A549 (cell line): ENCODE measurements at regions not wholly inside any gene's neighbourhood (a gene's known extent, or its start where the extent isn't known, plus 50 kb on each side); places are given as distances from the start of the nearest gene placed in this dataset.

ENCODE experiments used
- BHLHE40 ChIP-seq: IDR thresholded peaks from 2 replicates; pipeline ENCODE4 v1.6.1; 2012; ENCODE audit warnings: low read depth, low read length, inconsistent platforms
- CHD4 ChIP-seq: fragments of 200-600 bp; sonication (generic); IDR thresholded peaks from 2 replicates; pipeline ENCODE4 v1.6.1; 2016; ENCODE audit warnings: antibody characterized with exemption, mild to moderate bottlenecking, borderline replicate concordance
- CTCF ChIP-seq: fragments of >200 bp; sonication (Bioruptor Twin); formaldehyde crosslinking; IDR thresholded peaks from 3 replicates; pipeline ENCODE4 v1.5.1; 2016
- EHMT2 ChIP-seq: fragments of 200-600 bp; sonication (generic); IDR thresholded peaks from 2 replicates; pipeline ENCODE4 v1.6.1; 2016; ENCODE audit warnings: antibody characterized with exemption, low read depth, mild to moderate bottlenecking, moderate library complexity
- EP300 ChIP-seq, 2 experiments: fragments of >200 bp; sonication (Bioruptor Twin); formaldehyde crosslinking; IDR thresholded peaks; 2 replicates in 1 of 2; 3 replicates in 1 of 2; pipeline ENCODE4 v1.6.1; 2016 to 2017
- FOXS1 ChIP-seq: fragments of 250-450 bp; sonication (Bioruptor Pico); IDR thresholded peaks from 2 replicates; pipeline ENCODE4 v1.5.0; 2020; ENCODE audit warnings: mild to moderate bottlenecking, moderate library complexity
- MAFK ChIP-seq: fragments of 450-650 bp; IDR thresholded peaks from 2 replicates; pipeline ENCODE4 v1.6.1; 2014; ENCODE audit not compliant: partially characterized antibody
- MAX ChIP-seq: IDR thresholded peaks from 2 replicates; pipeline ENCODE4 v1.6.1; 2012
- NR3C1 ChIP-seq: fragments of >200 bp; sonication (Bioruptor Twin); formaldehyde crosslinking; IDR thresholded peaks from 3 replicates; pipeline ENCODE4 v1.6.1; 2017
- RAD21 ChIP-seq, 2 experiments: fragments of >200 bp in 1 of 2; sonication (Bioruptor Twin) in 1 of 2; formaldehyde crosslinking in 1 of 2; IDR thresholded peaks in 1 of 2; conservative IDR thresholded peaks in 1 of 2; 2 replicates in 1 of 2; 3 replicates in 1 of 2; pipeline ENCODE4 v1.6.1; 2012 to 2018; ENCODE audit warnings: inconsistent platforms in 1 of 2
- RARB ChIP-seq: fragments of 250-450 bp; sonication (Bioruptor Pico); IDR thresholded peaks from 2 replicates; pipeline ENCODE4 v1.8.0; 2021; ENCODE audit warnings: mild to moderate bottlenecking, moderate library complexity
- RFX5 ChIP-seq: fragments of 450-650 bp; IDR thresholded peaks from 2 replicates; pipeline ENCODE4 v1.7.1; 2014; ENCODE audit warnings: antibody characterized with exemption, mild to moderate bottlenecking, moderate library complexity
- SMC3 ChIP-seq: fragments of >200 bp; sonication (Bioruptor Twin); formaldehyde crosslinking; IDR thresholded peaks from 3 replicates; pipeline ENCODE4 v1.6.1; 2018; ENCODE audit warnings: inconsistent platforms
- USF2 ChIP-seq: fragments of 450-650 bp; IDR thresholded peaks from 2 replicates; pipeline ENCODE4 v1.6.1; 2014; ENCODE audit warnings: antibody characterized with exemption

- no peak for TF ChIP-seq RFX5
- no peak for TF ChIP-seq FOXS1 (CRISPR knock-in tag)
- no peak for TF ChIP-seq CHD4
- no peak for TF ChIP-seq CTCF
- TF ChIP-seq EP300 (IDR thresholded peaks at IDR 0.05), result no peak
- no peak for TF ChIP-seq USF2
- no peak for TF ChIP-seq BHLHE40
- no peak for TF ChIP-seq RARB (CRISPR knock-in tag)
- no peak for TF ChIP-seq EHMT2
- no peak for TF ChIP-seq MAX
- no peak for TF ChIP-seq RAD21 (conservative IDR thresholded peaks at IDR 0.05 in 1 of 2, IDR thresholded peaks at IDR 0.05 in 1 of 2)
- TF ChIP-seq MAFK, result no peak
- no peak for TF ChIP-seq NR3C1
- no peak for TF ChIP-seq SMC3
These were observed 402.5 kb upstream of the DDX18 start for GRCh38 chr2:117411983-117412382.
